Gastroesophageal sphincter (tissue), 4 donors: ENCODE measurements at regions not wholly inside any gene's neighbourhood (a gene's known extent, or its start where the extent isn't known, plus 50 kb on each side); places are given as distances from the start of the nearest gene placed in this dataset.
A peak's percentile ranks its signal among the peaks of the same experiment; 100 is the strongest.
"Not testable (repeated sequence)": the region's sequence is repeated elsewhere in the genome, so short reads cannot be mapped to it uniquely, and the experiment has no call there.

Experiments
- ATAC-seq: fragments of 150-250 bp; one replicate; pipeline ENCODE4 v1.9.1; 2016; ENCODE audit warnings: mild to moderate bottlenecking, moderate library complexity
- H3K27ac ChIP-seq, 4 donors: fragments of 200-600 bp; sonication (generic) in 3 of 4; 1 replicate in 3 of 4; 2 replicates in 1 of 4; pipeline ENCODE4 v1.5.1; 2016 to 2019
- H3K27me3 ChIP-seq: fragments of 200-600 bp; sonication (generic); one replicate; pipeline ENCODE4 v1.5.1; 2019
- H3K36me3 ChIP-seq, 2 donors: fragments of 200-600 bp; sonication (generic); one replicate each; pipeline ENCODE4 v1.5.1; 2019; ENCODE audit warnings: control low read depth in 1 of 2
- H3K4me1 ChIP-seq, 3 donors: fragments of 200-600 bp; sonication (generic); 1 replicate in 2 of 3; 2 replicates in 1 of 3; pipeline ENCODE4 v1.5.1; 2016 to 2019; ENCODE audit warnings: control low read depth in 2 of 3
- H3K4me3 ChIP-seq, 2 donors: fragments of 200-600 bp; sonication (generic); one replicate each; pipeline ENCODE4 v1.5.1; 2019; ENCODE audit warnings: mild to moderate bottlenecking in 1 of 2, moderate library complexity in 1 of 2
- H3K9me3 ChIP-seq, 3 donors: fragments of 200-600 bp; sonication (generic); one replicate each; pipeline ENCODE4 v1.5.1; 2017 to 2019; ENCODE audit warnings: control low read depth in 2 of 3
- CTCF ChIP-seq, 4 experiments: fragments of 200-600 bp in 2 of 4; fragments of 450-650 bp in 2 of 4; sonication (generic) in 1 of 4; IDR thresholded peaks; one replicate each; pipeline ENCODE4 v1.5.1; 2017 to 2019; ENCODE audit warnings: antibody characterized with exemption in 4 of 4, mild to moderate bottlenecking in 2 of 4, moderate library complexity in 2 of 4
- EP300 ChIP-seq: sonication (generic); formaldehyde crosslinking; IDR thresholded peaks from one replicate; pipeline ENCODE4 v1.6.1; 2017; ENCODE audit warnings: antibody characterized with exemption, mild to moderate bottlenecking
- POLR2A ChIP-seq, 2 donors: fragments of 450-650 bp; IDR thresholded peaks; one replicate each; pipeline ENCODE4 v1.6.1; 2017; ENCODE audit warnings: antibody characterized with exemption in 2 of 2, mild to moderate bottlenecking in 2 of 2, moderate library complexity in 1 of 2
- POLR2AphosphoS5 ChIP-seq: sonication (generic); formaldehyde crosslinking; IDR thresholded peaks from one replicate; pipeline ENCODE4 v1.6.1; 2017; ENCODE audit warnings: antibody characterized with exemption
- WGBS, 2 donors: methylation state at CpG; one replicate each; pipeline ENCODE4 v1.1.5; 2018; ENCODE audit warnings: low coverage in 1 of 2; 5-methylcytosine and 5-hydroxymethylcytosine counted together

GRCh38 chr1:173268261-173268660 is 61.1 kb upstream of the TNFSF4 start:
- 89 to 100% methylated on average over 1 of the region's 1 CpG for WGBS, 2 donors
- Histone ChIP-seq H3K4me1 (no peaks in the 10 kb centered on the region), H3K27ac (no peak overlapping the region), H3K27me3 (no peaks in the 10 kb centered on the region), H3K4me3 (no peak overlapping the region), H3K9me3 (no peaks in the 10 kb centered on the region), H3K36me3 (no peaks in the 10 kb centered on the region)
- ATAC-seq = no peak
- TF ChIP-seq POLR2A (IDR thresholded peaks at IDR 0.05) (no peak), POLR2AphosphoS5 (no peak), EP300 (no peak), CTCF (IDR thresholded peaks at IDR 0.05) (no peak)

DNA sequence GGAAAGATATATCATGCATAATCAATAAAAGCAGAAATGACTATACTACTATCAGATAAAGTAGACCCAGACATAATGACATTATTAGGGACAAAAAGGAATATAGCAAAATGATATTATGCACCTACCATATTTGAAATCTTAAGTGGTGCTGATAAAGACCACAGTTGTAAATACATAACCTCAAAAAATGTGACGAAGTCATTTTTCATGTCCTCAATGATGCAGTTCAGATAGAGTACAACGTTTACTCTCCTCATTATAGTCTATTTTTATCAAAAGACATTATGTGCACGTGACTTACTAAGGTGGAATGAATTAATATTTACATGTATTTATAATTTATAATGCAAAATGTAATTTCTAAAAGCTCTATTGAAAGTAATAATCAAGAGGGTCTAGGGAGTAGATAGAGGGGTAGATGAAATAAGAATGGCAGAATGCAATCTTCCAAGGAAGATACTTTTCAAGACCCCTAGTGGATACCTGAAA is 61.7 kb upstream of the TNFSF4 start:
- ATAC-seq = no peak
- Histone ChIP-seq H3K4me1 (no peaks in the 10 kb centered on the region), H3K4me3 (no peak overlapping the region), H3K27me3 (no peaks in the 10 kb centered on the region), H3K27ac (no peak overlapping the region), H3K36me3 (no peaks in the 10 kb centered on the region), H3K9me3 (no peaks in the 10 kb centered on the region)
- WGBS, 2 donors = 58 to 81% methylated on average over 3 of the region's 3 CpGs
- TF ChIP-seq POLR2A (IDR thresholded peaks at IDR 0.05) (no peak), EP300 (no peak), CTCF (IDR thresholded peaks at IDR 0.05) (no peak), POLR2AphosphoS5 (no peak)

- no peak overlapping the region for H3K4me3 ChIP-seq
- H3K27ac ChIP-seq = no peak overlapping the region
- H3K4me1 ChIP-seq = no peaks in the 10 kb centered on the region
- no peaks in the 10 kb centered on the region for H3K36me3 ChIP-seq
- TF ChIP-seq POLR2AphosphoS5 = no peak
- TF ChIP-seq EP300 = no peak
- TF ChIP-seq CTCF (IDR thresholded peaks at IDR 0.05) = no peak
- TF ChIP-seq POLR2A (IDR thresholded peaks at IDR 0.05) = no peak
- H3K9me3 ChIP-seq = no peaks in the 10 kb centered on the region
- H3K27me3 ChIP-seq = no peaks in the 10 kb centered on the region
- peak; percentile 69 for ATAC-seq
- whole genome bisulfite sequencing, 2 donors = 63% methylated on average over 2 of the region's 2 CpGs; no CpG with 5 or more reads in 1 of the 2 donors
Measured at GRCh38 chr1:173269490-173270230, 62.5 kb upstream of the TNFSF4 start.

GRCh38 chr1:173270243-173270642 is 63.1 kb upstream of the TNFSF4 start:
- WGBS, 2 donors = 71 to 79% methylated on average over 1 to 2 of the region's 2 CpGs
- no peak for TF ChIP-seq POLR2A (IDR thresholded peaks at IDR 0.05)

DNA sequence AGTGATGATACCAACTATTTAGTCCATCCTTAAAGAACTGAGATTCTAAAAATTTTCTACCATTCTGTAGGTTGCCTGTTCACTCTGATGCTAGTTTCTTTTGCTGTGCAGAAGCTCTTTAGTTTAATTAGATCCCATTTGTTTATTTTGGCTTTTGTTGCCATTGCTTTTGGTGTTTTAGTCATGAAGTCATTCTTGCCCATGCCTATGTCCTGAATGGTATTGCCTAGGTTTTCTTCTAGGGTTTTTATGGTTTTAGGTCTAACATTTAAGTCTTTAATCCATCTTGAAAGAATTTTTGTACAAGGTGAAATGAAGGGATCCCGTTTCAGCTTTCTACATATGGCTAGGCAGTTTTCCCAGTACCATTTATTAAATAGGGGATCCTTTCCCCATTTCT is 63.9 kb upstream of the TNFSF4 start:
- not testable (repeated sequence) for H3K27me3 ChIP-seq, H3K36me3 ChIP-seq, H3K4me3 ChIP-seq, H3K4me1 ChIP-seq, H3K9me3 ChIP-seq, ATAC-seq, H3K27ac ChIP-seq
- 89% methylated on average over 1 of the region's 1 CpG; no CpG with 5 or more reads in 1 of the 2 donors for WGBS, 2 donors

More at GRCh38 chr1:173270243-173270642, 63.1 kb upstream of the TNFSF4 start:
- H3K9me3 ChIP-seq = no peaks in the 10 kb centered on the region
- no peaks in the 10 kb centered on the region for H3K36me3 ChIP-seq
- no peak for ATAC-seq
- H3K4me1 ChIP-seq = no peaks in the 10 kb centered on the region
- H3K4me3 ChIP-seq = no peak overlapping the region
- H3K27me3 ChIP-seq = no peaks in the 10 kb centered on the region
- H3K27ac ChIP-seq = no peak overlapping the region

DNA sequence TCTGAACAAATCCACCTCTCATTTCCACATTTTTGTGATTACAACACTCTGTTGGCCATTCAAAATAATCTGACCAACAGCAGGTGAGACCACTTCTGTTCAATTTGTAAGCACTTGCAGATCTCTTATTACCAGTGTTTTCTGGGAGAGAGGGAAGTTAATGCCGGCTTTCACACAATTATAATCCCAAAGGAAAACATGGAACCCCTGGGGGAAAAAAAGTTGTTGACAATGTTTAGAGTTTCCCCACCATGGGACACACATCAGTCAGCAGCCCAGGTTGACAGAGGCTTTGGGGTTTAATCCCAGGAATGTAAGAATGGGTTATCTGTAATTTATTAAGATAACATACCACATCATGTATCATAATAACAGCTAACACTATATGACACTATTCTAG is 68.4 kb upstream of the TNFSF4 start:
- TF ChIP-seq CTCF (IDR thresholded peaks at IDR 0.05) (no peak), POLR2AphosphoS5 (no peak), EP300 (no peak), POLR2A (IDR thresholded peaks at IDR 0.05) (no peak)
- no peak for ATAC-seq
- Histone ChIP-seq H3K27ac (no peak overlapping the region), H3K4me3 (no peak overlapping the region), H3K4me1 (no peaks in the 10 kb centered on the region), H3K9me3 (no peaks in the 10 kb centered on the region), H3K27me3 (no peaks in the 10 kb centered on the region), H3K36me3 (no peaks in the 10 kb centered on the region)
- 40 to 80% methylated on average over 1 of the region's 1 CpG for WGBS, 2 donors
